Ovary (tissue), 7 donors: ENCODE measurements at regions not wholly inside any gene's neighbourhood (a gene's known extent, or its start where the extent isn't known, plus 50 kb on each side); places are given as distances from the start of the nearest gene placed in this dataset.

Experiments
- DNase-seq, 5 donors: peaks; one replicate each; pipeline ENCODE4 v3.0.0-alpha.2; 2019 to 2020
- H3K27ac ChIP-seq, 2 donors: fragments of 200-600 bp; one replicate each; pipeline versions ENCODE4 v1.5.1 to v1.8.0; 2019 to 2022
- H3K27me3 ChIP-seq: fragments of 200-600 bp; one replicate; pipeline ENCODE4 v1.8.0; 2022
- H3K36me3 ChIP-seq: fragments of 200-600 bp; sonication (generic); one replicate; pipeline ENCODE4 v1.5.1; 2019
- H3K4me1 ChIP-seq: one replicate; pipeline ENCODE4 v1.8.1; 2013; ENCODE audit warnings: mild to moderate bottlenecking, moderate library complexity; ENCODE audit not compliant: insufficient read depth
- H3K4me3 ChIP-seq: fragments of 200-600 bp; sonication (generic); one replicate; pipeline ENCODE4 v1.5.1; 2017
- H3K9me3 ChIP-seq, 2 donors: fragments of 200-600 bp in 1 of 2; sonication (generic) in 1 of 2; one replicate each; pipeline versions ENCODE4 v1.5.1 to v1.8.1; 2013 to 2019; ENCODE audit warnings: mild to moderate bottlenecking in 1 of 2, moderate library complexity in 1 of 2
- EP300 ChIP-seq: sonication (generic); formaldehyde crosslinking; IDR thresholded peaks from one replicate; pipeline ENCODE4 v1.6.1; 2017; ENCODE audit warnings: antibody characterized with exemption
- POLR2A ChIP-seq: fragments of 450-650 bp; IDR thresholded peaks from one replicate; pipeline ENCODE4 v1.6.1; 2017; ENCODE audit warnings: antibody characterized with exemption, mild to moderate bottlenecking, moderate library complexity
- WGBS, 3 donors: extraction: QIAGEN DNeasy Blood & Tissue Kit in 1 of 3; methylation state at CpG; one replicate each; pipeline versions ENCODE4 v1.1.5 to v1.1.7; 2013 to 2017; 5-methylcytosine and 5-hydroxymethylcytosine counted together
- intact Hi-C, 4 donors: fragments of 100-400 bp; cut with DNase I; formaldehyde crosslinking; loops; one replicate each; pipeline versions ENCODE4 v1.11.0 to v1.15.1; 2022 to 2023
- TF ChIP-seq, protein P1 (sequence below), 3 donors: fragments of 450-650 bp in 2 of 3; fragments of 200-600 bp in 1 of 3; IDR thresholded peaks; one replicate each; pipeline versions ENCODE4 v1.5.1 to v1.8.0; 2016 to 2022; ENCODE audit warnings: antibody characterized with exemption in 3 of 3, mild to moderate bottlenecking in 1 of 3
- donor health status: DM: no; HTN: no; CAD: no; lungs with moderate emphysema.
- donor health status: DM: no; HTN: no; CAD: no.
- donor health status: Bipolar disorder and iron deficiency.
- donor health status: DM: no; HTN: no; CAD: no.
- donor health status: DM: yes; HTN: yes; CAD: no.

DNA sequence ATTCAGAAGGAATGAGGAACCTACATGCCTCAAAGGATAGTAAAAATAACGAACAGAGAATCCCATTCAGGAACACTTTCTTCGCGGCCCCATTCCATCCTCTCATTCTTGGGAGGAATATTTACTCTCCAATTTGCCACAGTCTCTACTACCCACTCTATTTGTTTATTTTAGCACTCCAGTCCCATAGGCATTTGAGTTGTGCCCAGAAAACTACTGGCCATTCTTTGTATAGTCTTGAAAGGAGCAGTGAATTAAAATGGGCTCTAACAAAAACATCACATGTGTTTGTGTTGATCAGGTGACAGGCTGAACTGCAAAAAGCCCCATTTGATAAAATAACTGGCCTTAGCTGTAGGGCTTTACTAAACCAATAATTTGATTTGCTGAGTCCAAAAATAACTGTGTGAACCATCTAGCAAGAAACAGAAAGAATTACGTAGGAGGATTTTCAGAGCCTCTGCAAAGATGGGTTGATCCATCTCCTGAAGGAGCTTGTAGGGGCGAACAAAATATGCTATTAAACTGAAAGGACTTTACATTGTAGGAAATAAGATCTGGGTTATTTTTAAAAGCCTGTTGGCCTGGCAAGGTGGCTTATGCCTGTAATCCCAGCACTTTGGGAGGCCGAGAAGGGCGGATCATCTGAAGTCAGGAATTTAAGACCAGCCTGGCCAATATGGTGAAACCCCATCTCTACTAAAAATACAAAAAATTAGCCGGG is 142.3 kb upstream of the CPNE8 start:
- Histone ChIP-seq H3K36me3 (no peaks in the 10 kb centered on the region), H3K4me1 (no peaks in the 10 kb centered on the region), H3K27me3 (no peaks in the 10 kb centered on the region), H3K9me3 (no peaks in the 10 kb centered on the region), H3K27ac (no peak overlapping the region), H3K4me3 (no peak overlapping the region)
- intact Hi-C loops: no loop called here
- DNase-seq: no peak
- TF ChIP-seq, protein P1, sequence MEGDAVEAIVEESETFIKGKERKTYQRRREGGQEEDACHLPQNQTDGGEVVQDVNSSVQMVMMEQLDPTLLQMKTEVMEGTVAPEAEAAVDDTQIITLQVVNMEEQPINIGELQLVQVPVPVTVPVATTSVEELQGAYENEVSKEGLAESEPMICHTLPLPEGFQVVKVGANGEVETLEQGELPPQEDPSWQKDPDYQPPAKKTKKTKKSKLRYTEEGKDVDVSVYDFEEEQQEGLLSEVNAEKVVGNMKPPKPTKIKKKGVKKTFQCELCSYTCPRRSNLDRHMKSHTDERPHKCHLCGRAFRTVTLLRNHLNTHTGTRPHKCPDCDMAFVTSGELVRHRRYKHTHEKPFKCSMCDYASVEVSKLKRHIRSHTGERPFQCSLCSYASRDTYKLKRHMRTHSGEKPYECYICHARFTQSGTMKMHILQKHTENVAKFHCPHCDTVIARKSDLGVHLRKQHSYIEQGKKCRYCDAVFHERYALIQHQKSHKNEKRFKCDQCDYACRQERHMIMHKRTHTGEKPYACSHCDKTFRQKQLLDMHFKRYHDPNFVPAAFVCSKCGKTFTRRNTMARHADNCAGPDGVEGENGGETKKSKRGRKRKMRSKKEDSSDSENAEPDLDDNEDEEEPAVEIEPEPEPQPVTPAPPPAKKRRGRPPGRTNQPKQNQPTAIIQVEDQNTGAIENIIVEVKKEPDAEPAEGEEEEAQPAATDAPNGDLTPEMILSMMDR (IDR thresholded peaks at IDR 0.05): no peak
- TF ChIP-seq EP300 (no peak), POLR2A (no peak)
- 89 to 93% (median 92%) methylated on average over 8 of the region's 8 CpGs for WGBS, 3 donors

DNA sequence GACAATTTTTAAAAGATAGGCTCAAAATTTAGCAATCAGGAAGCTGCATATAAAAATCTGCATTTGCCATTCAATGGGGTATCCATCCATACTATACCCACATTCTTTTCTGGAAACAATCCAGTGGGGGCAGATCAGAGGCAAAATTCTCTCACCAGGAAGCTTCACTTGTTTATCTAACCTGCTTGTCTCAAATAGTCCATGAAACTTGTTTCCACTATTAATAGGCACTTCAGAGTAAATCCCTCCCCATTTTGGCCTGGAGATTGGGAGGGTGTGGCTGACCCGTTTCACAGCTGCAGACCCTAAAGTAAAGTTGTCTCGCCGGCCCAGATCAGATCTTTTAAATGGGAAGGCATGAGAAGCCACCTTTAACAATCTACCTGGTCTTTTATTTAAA is 139.4 kb upstream of the CPNE8 start:
- intact Hi-C loops: no loop called here
- WGBS, 3 donors: 56 to 70% (median 65%) methylated on average over 3 of the region's 3 CpGs

GRCh38 chr12:39043424-39043822 is 138.0 kb upstream of the CPNE8 start:
- H3K4me3 ChIP-seq: no peak overlapping the region
- WGBS, 3 donors: 12 to 22% (median 16%) methylated on average over 2 of the region's 2 CpGs
- TF ChIP-seq EP300 (no peak), POLR2A (no peak)
- TF ChIP-seq, protein P1 (IDR thresholded peaks at IDR 0.05): no peak
- no peak for DNase-seq
- no peak overlapping the region for H3K27ac ChIP-seq
- no peaks in the 10 kb centered on the region for H3K36me3 ChIP-seq
- intact Hi-C loops: no loop called here
- H3K27me3 ChIP-seq: no peaks in the 10 kb centered on the region
- no peaks in the 10 kb centered on the region for H3K9me3 ChIP-seq
- no peaks in the 10 kb centered on the region for H3K4me1 ChIP-seq

More for the DNA sequence above, 139.4 kb upstream of the CPNE8 start:
- H3K36me3 ChIP-seq: no peaks in the 10 kb centered on the region
- no peaks in the 10 kb centered on the region for H3K4me1 ChIP-seq
- DNase-seq: no peak
- H3K27ac ChIP-seq: no peak overlapping the region
- H3K4me3 ChIP-seq: no peak overlapping the region
- no peaks in the 10 kb centered on the region for H3K9me3 ChIP-seq
- no peak for TF ChIP-seq EP300
- no peak for TF ChIP-seq POLR2A
- TF ChIP-seq, protein P1 (IDR thresholded peaks at IDR 0.05): no peak
- no peaks in the 10 kb centered on the region for H3K27me3 ChIP-seq

DNA sequence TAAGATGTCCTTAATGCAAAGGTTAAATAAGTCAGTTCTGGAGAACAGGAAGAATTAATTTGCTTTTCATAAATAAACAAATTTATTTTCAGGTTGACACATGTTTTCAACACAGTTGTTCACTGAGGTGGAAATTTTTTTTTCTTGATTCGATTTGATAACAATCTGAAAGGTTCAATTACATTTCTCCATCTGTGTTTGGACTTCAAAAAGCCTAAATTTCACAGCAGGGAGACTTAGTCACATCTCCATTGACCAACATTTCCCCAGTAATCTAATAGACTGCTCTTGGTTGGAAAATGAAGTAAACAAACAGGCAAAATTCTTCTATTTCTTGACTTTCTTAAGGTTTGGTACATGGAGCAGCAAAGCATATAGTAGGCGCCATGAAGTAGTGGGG is 134.9 kb upstream of the CPNE8 start:
- no peak for DNase-seq
- H3K27me3 ChIP-seq: no peaks in the 10 kb centered on the region
- H3K4me3 ChIP-seq: no peak overlapping the region
- no peak for TF ChIP-seq POLR2A
- TF ChIP-seq, protein P1 (IDR thresholded peaks at IDR 0.05): no peak
- no peak for TF ChIP-seq EP300
- WGBS, 3 donors: 76 to 90% (median 79%) methylated on average over 2 of the region's 2 CpGs
- no peaks in the 10 kb centered on the region for H3K36me3 ChIP-seq
- H3K4me1 ChIP-seq: no peaks in the 10 kb centered on the region
- intact Hi-C loops: no loop called here
- no peaks in the 10 kb centered on the region for H3K9me3 ChIP-seq
- no peak overlapping the region for H3K27ac ChIP-seq
